ENCODE measurements at regions not wholly inside any gene's neighbourhood (a gene's known extent, or its start where the extent isn't known, plus 50 kb on each side); places are given as distances from the start of the nearest gene placed in this dataset.

GRCh38 chr14:22149058-22149457 is 440.0 kb downstream of the DAD1 start:
- H4K20me1 ChIP-seq (ENCODE audit: control insufficient read depth, extremely low read depth, insufficient read depth, low read length) = no peaks in the 10 kb centered on the region
- H3K9me3 ChIP-seq (ENCODE audit: control insufficient read depth, low read depth, low read length) = no peaks in the 10 kb centered on the region
- H3K4me2 ChIP-seq (ENCODE audit: control insufficient read depth, extremely low read depth, insufficient read depth, low read depth, low read length) = no peak overlapping the region
- no peak overlapping the region for H3K4me3 ChIP-seq (ENCODE audit: control insufficient read depth in 2 of 3, extremely low read depth in 1 of 3, insufficient read depth in 2 of 3, low read depth in 1 of 3, low read length in 3 of 3)
- H2AFZ ChIP-seq (ENCODE audit: control insufficient read depth, low read length) = no peak overlapping the region
- H3K27ac ChIP-seq (ENCODE audit: control insufficient read depth, insufficient read depth, low read length) = no peak overlapping the region
- no peaks in the 10 kb centered on the region for H3K27me3 ChIP-seq (ENCODE audit: control insufficient read depth, extremely low read depth, insufficient read depth, low read length)
- FAIRE-seq (no peak), DNase-seq (ENCODE audit: low read depth, low spot score) (no peak)
- H3K79me2 ChIP-seq (ENCODE audit: control insufficient read depth, insufficient read depth, low read length) = no peaks in the 10 kb centered on the region
- TF ChIP-seq EZH2 (IDR thresholded peaks at IDR 0.05; ENCODE audit: low read length) (no peak), CTCF (optimal IDR thresholded peaks at IDR 0.05 in 1 of 3, IDR thresholded peaks at IDR 0.05 in 1 of 3, conservative IDR thresholded peaks at IDR 0.05 in 1 of 3; ENCODE audit: extremely low read depth in 1 of 3, insufficient read depth in 2 of 3, low read length in 3 of 3) (no peak)
- dilution Hi-C loops (cut with MboI; ENCODE audit: extremely low pct_ligation_motif_present, low sequenced_read_pairs) = no loop called here
- peaks cover 6% of the 10 kb centered on the region for H3K4me1 ChIP-seq (ENCODE audit: control insufficient read depth, extremely low read depth, insufficient read depth, low read length)
- H3K9me1 ChIP-seq (ENCODE audit: control insufficient read depth, extremely low read depth, insufficient read depth, low read length) = no peaks in the 10 kb centered on the region
- no peaks in the 10 kb centered on the region for H3K36me3 ChIP-seq (ENCODE audit: control insufficient read depth in 2 of 2, extremely low read depth in 1 of 2, insufficient read depth in 2 of 2, low read length in 2 of 2)
- no peak overlapping the region for H3K9ac ChIP-seq (ENCODE audit: control insufficient read depth, extremely low read depth, insufficient read depth, low read length)

GRCh38 chr14:22147716-22148115 is 441.3 kb downstream of the DAD1 start:
- Histone ChIP-seq H3K27me3 (ENCODE audit: control insufficient read depth, extremely low read depth, insufficient read depth, low read length) (no peaks in the 10 kb centered on the region), H3K4me2 (ENCODE audit: control insufficient read depth, extremely low read depth, insufficient read depth, low read depth, low read length) (no peak overlapping the region), H3K9me3 (ENCODE audit: control insufficient read depth, low read depth, low read length) (no peaks in the 10 kb centered on the region), H3K79me2 (ENCODE audit: control insufficient read depth, insufficient read depth, low read length) (no peaks in the 10 kb centered on the region), H3K4me3 (ENCODE audit: control insufficient read depth in 2 of 3, extremely low read depth in 1 of 3, insufficient read depth in 2 of 3, low read depth in 1 of 3, low read length in 3 of 3) (no peak overlapping the region), H3K27ac (ENCODE audit: control insufficient read depth, insufficient read depth, low read length) (no peak overlapping the region), H4K20me1 (ENCODE audit: control insufficient read depth, extremely low read depth, insufficient read depth, low read length) (no peaks in the 10 kb centered on the region), H2AFZ (ENCODE audit: control insufficient read depth, low read length) (no peak overlapping the region), H3K4me1 (ENCODE audit: control insufficient read depth, extremely low read depth, insufficient read depth, low read length) (peaks cover 3% of the 10 kb centered on the region), H3K9ac (ENCODE audit: control insufficient read depth, extremely low read depth, insufficient read depth, low read length) (no peak overlapping the region), H3K9me1 (ENCODE audit: control insufficient read depth, extremely low read depth, insufficient read depth, low read length) (no peaks in the 10 kb centered on the region), H3K36me3 (ENCODE audit: control insufficient read depth in 2 of 2, extremely low read depth in 1 of 2, insufficient read depth in 2 of 2, low read length in 2 of 2) (no peaks in the 10 kb centered on the region)
- dilution Hi-C loops (cut with MboI; ENCODE audit: extremely low pct_ligation_motif_present, low sequenced_read_pairs) = no loop called here
- TF ChIP-seq CTCF (optimal IDR thresholded peaks at IDR 0.05 in 1 of 3, IDR thresholded peaks at IDR 0.05 in 1 of 3, conservative IDR thresholded peaks at IDR 0.05 in 1 of 3; ENCODE audit: extremely low read depth in 1 of 3, insufficient read depth in 2 of 3, low read length in 3 of 3) = peak in 2 of 3 experiments; percentile 26 to 29
- TF ChIP-seq EZH2 (IDR thresholded peaks at IDR 0.05; ENCODE audit: low read length) = no peak
- FAIRE-seq = no peak
- DNase-seq (ENCODE audit: low read depth, low spot score) = no peak
